Suppressor macrophage treated with lipopolysaccharide for 1 hour (primary cell): ENCODE measurements at regions not wholly inside any gene's neighbourhood (a gene's known extent, or its start where the extent isn't known, plus 50 kb on each side); places are given as distances from the start of the nearest gene placed in this dataset.

Experiments used
- DNase-seq, 3 donors: peaks; one replicate each; pipeline ENCODE4 v3.0.0-alpha.2; 2020 to 2022

DNA sequence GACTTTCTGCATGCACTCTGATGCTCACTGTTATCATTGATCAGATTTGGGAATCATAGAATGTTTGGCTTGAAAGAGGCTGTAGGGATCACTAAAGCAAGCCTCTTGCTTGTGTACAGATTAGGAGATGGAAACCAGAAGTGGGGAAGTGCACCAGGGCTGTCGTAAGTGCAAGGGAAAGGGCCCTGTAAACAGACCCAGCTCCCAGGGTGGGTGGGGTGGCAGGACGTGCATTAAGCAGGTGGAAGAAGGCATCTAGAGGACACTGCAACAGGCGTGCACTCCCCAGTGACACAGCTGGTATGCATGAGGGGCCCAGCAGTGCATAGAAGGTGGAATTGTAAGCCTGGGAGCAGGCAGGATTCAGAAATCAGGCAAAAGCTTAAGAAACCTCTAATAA is 58.0 kb upstream of the SLC7A14 start:
- no peak for DNase-seq

DNA sequence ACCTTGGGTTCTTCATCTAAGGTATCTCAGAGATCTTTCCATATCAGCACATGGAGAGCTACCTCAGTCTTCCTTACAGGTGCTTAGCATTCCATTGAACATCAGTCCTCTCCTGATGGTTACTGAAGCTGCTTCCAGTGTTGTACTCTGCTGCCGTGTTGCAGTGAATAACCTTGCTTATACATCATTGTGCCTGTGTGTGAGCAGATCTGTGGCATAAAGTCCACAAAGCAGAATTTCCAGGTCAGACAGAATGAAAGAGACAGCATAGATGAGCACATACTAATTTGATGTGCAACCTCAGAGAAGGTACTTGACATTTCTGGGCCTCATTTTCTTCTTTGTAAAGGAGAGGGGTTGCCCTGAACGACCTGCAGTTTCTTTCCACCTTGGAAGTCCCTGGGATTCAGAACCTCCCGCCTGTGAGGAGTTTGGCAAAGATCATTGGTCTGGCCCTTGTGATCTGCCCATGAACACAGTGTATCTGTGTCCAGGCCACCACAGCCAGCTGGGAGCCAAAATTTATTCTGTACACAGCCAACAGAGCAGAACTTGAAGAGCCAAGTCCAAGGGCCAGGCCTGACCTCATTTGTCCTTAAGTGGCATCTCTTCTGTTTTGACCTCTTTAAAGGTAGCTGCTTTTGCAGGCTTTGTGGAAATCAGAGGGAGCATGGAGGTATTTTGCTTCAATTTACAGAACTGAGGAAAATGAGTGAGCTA is 57.2 kb upstream of the SLC7A14 start:
- no peak for DNase-seq

DNA sequence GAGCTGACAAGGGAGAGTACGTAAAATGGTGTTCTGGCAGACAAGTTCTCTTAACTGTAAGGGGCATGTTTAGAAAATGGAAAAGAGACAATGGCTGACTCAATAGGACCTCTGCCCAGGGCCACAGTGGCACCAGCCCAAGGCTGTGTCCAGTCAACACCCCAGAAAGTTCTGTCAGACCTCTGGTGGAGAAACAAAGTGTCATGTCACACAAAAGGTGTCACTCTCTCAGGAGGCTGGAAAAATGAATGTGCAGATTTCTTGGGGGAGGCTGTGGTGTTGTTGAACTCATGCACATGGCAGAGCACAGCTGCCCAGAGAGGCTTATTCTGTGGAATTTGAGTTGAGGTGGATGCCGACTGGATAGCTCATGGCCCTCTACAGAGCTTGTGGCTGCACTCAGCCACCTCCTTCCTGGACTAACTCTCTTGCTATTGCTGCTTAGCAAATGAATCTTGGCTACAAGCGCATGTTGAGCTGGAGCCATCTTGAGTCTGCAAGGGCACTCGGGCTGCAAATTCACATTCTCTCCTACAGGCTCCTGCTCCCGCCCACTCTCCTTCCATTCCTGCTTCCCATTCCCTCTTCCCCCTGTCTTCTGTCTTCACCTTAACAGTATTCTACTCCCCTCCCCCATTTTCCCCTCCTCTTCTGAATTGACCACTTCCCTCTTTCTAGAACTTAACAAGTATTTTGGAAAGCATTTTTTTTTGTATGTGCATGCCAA is 55.8 kb upstream of the SLC7A14 start:
- DNase-seq = no peak

DNA sequence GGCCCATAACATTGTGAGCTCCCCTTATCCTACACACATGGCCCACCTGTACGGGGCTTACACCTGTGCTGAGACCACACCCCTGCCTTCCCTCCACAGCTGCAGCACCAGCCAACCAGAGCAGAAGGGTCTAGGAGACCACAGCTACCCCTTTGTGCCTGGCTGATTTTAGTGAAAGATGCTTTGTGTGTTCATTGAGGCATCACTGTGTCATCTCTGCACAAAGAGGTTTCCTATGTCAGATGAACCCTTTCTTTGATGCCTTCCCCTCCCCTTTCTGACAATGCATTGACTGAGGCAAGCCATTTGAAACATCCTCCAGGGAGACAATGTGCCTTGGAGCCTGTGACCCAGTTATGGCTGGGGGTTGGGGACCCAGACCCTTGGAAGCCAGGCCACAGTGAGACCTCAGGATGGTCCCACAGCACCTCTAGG is 54.9 kb upstream of the SLC7A14 start:
- DNase-seq = no peak

DNA sequence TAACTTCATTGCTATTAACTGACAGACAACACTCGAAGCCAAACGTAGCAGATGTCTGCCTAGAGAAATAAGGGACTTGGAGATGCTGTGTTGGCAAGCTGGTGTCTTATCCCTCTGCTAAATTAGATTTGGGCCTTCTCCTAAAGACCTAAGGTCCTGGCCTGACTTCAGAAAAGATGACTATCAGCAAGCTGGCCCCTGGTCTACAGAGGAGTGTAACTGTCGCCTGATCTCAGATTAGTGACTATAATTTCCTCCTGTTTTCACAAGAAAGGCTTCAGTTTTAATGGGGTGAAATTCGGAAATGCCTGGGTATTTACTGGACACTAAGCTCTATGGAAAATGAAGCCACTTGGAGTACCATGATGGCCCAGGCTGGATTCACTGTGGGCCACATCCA is 53.1 kb upstream of the SLC7A14 start:
- DNase-seq = no peak

DNA sequence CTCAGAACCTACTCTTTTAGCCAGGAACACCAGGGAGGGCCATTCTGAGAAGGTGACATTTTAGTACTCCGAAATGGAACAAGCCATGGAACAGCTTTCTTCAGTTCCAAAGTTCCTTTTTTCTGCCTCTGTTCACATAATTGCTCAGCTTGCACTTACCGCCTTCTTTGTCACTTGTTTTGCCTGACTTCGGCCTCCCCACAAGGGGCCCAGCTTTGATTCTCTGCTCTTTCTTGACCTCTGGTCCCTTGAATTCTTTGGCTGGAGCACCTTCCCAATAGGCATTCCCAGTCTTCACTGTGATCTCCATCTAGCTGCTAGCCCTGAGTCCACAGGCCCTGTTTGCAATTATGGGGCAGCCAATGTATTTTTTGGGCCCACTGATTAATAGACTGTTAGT is 51.4 kb upstream of the SLC7A14 start:
- DNase-seq = no peak

DNA sequence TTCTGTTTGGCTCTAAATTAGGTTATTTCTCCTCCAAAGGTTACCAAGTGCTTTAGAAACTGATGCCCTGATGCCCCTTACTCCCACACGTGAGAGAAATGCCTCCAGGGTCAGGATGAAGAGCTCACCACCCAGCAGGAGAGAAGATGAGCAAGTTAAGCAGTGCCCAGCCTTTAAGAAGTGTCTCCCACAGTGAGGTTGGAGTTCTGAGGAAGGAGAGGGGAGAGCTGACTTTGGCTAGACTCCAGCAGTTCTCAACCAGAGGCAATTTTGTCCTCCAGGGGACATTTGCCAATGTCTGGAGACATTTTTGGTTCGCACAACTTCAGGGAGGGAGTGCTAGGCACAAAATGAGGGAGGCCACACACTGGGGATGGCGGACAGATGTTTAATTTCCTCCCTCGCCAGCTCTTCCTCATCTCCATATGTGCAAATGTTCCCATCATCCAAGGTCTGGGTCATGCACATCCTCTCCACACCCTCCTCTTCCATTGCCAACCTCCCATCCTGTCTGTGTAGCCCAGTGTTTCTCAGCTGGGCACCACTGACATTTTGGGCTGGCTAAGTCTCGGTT is 50.6 kb upstream of the SLC7A14 start:
- no peak for DNase-seq
